Loucy (cell line): ENCODE measurements at regions not wholly inside any gene's neighbourhood (a gene's known extent, or its start where the extent isn't known, plus 50 kb on each side); places are given as distances from the start of the nearest gene placed in this dataset.
A peak's percentile ranks its signal among the peaks of the same experiment; 100 is the strongest.

ENCODE experiments used
- H2AFZ ChIP-seq: fragments of 200-600 bp; sonication (generic); 2 replicates; pipeline ENCODE4 v1.6.0; 2016; ENCODE audit warnings: antibody characterized with exemption, mild to moderate bottlenecking, low read length, moderate library complexity
- H3F3A ChIP-seq: fragments of 200-600 bp; 2 replicates; pipeline ENCODE4 v1.6.0; 2016; ENCODE audit warnings: antibody characterized with exemption, low read depth, mild to moderate bottlenecking
- H3K27me3 ChIP-seq: fragments of 200-600 bp; sonication (generic); 2 replicates; pipeline ENCODE4 v1.6.1; 2014; ENCODE audit warnings: low read length, mild to moderate bottlenecking; ENCODE audit not compliant: insufficient read depth, poor library complexity, severe bottlenecking
- H3K36me3 ChIP-seq: fragments of 200-600 bp; sonication (generic); 2 replicates; pipeline ENCODE4 v1.6.1; 2016; ENCODE audit warnings: low read length; ENCODE audit not compliant: insufficient read depth
- H3K4me1 ChIP-seq: fragments of 200-600 bp; sonication (generic); 2 replicates; pipeline ENCODE4 v1.5.1; 2014; ENCODE audit warnings: low read length, mild to moderate bottlenecking; ENCODE audit not compliant: insufficient read depth, poor library complexity, severe bottlenecking
- H3K4me2 ChIP-seq: fragments of 200-600 bp; sonication (generic); 2 replicates; pipeline ENCODE4 v1.6.0; 2014; ENCODE audit warnings: antibody characterized with exemption, low read length, low read depth, mild to moderate bottlenecking; ENCODE audit not compliant: poor library complexity, severe bottlenecking
- H3K4me3 ChIP-seq: fragments of 200-600 bp; sonication (generic); 2 replicates; pipeline ENCODE4 v1.5.1; 2014; ENCODE audit warnings: low read length, mild to moderate bottlenecking, mixed read lengths; ENCODE audit not compliant: poor library complexity, severe bottlenecking
- H3K79me2 ChIP-seq: fragments of 200-600 bp; sonication (generic); 2 replicates; pipeline ENCODE4 v1.6.1; 2014; ENCODE audit warnings: low read length; ENCODE audit not compliant: insufficient read depth
- H3K9ac ChIP-seq: fragments of 200-600 bp; sonication (generic); 2 replicates; pipeline ENCODE4 v1.6.0; 2014; ENCODE audit warnings: mild to moderate bottlenecking, low read depth, low read length, moderate library complexity; ENCODE audit not compliant: poor library complexity, severe bottlenecking
- H3K9me2 ChIP-seq: fragments of 200-600 bp; sonication (generic); replicated peaks from 2 replicates; pipeline ENCODE4 v1.6.1; 2016; ENCODE audit warnings: low read depth, low read length, mixed read lengths
- H3K9me3 ChIP-seq: fragments of 200-600 bp; sonication (generic); 2 replicates; pipeline ENCODE4 v1.6.1; 2014; ENCODE audit warnings: mild to moderate bottlenecking, antibody characterized with exemption, low read length, low read depth; ENCODE audit not compliant: insufficient read depth
- H4K20me1 ChIP-seq: fragments of 200-600 bp; sonication (generic); 2 replicates; pipeline ENCODE4 v1.6.0; 2014; ENCODE audit warnings: antibody characterized with exemption, low read length, mild to moderate bottlenecking; ENCODE audit not compliant: insufficient read depth, poor library complexity, severe bottlenecking
- EZH2phosphoT487 ChIP-seq: fragments of 200-600 bp; IDR thresholded peaks from 2 replicates; pipeline ENCODE4 v1.6.1; 2018; ENCODE audit warnings: antibody characterized with exemption, mild to moderate bottlenecking, moderate library complexity, borderline replicate concordance
- TF ChIP-seq, protein P1 (sequence below): fragments of 200-600 bp; sonication (generic); conservative IDR thresholded peaks from 2 replicates; pipeline ENCODE4 v1.5.1; 2014; ENCODE audit warnings: mild to moderate bottlenecking, antibody characterized with exemption, low read length

DNA sequence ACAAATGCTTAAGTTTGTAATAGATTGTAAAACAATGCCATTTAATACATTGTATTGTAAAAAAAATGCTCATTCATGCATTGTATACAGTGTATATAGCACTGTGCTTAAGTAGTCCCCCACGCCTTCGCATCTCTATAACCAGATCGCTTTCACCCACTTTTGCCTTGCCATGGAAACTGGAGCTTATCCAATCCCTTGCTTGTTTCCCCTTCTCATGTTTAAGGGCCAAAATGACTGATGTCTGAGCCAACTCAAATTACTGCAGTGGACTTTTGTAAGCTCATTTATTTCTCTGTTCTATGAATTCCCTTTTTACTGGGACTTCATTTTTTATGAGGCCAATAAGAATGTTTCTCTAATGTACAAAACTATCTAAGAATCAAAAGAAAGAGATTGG, 730.9 kb upstream of the GJE1 start:
- Histone ChIP-seq H3K4me1 (peaks cover 14% of the 10 kb centered on the region), H3K79me2 (no peaks in the 10 kb centered on the region), H4K20me1 (no peaks in the 10 kb centered on the region), H3K9ac (no peak overlapping the region), H3K4me2 (no peak overlapping the region), H2AFZ (no peak overlapping the region), H3K36me3 (no peaks in the 10 kb centered on the region), H3K27me3 (no peaks in the 10 kb centered on the region), H3K4me3 (no peak overlapping the region), H3F3A (no peaks in the 10 kb centered on the region), H3K9me2 (no peaks in the 10 kb centered on the region), H3K9me3 (no peaks in the 10 kb centered on the region)
- no peak for TF ChIP-seq EZH2phosphoT487
- TF ChIP-seq, protein P1, sequence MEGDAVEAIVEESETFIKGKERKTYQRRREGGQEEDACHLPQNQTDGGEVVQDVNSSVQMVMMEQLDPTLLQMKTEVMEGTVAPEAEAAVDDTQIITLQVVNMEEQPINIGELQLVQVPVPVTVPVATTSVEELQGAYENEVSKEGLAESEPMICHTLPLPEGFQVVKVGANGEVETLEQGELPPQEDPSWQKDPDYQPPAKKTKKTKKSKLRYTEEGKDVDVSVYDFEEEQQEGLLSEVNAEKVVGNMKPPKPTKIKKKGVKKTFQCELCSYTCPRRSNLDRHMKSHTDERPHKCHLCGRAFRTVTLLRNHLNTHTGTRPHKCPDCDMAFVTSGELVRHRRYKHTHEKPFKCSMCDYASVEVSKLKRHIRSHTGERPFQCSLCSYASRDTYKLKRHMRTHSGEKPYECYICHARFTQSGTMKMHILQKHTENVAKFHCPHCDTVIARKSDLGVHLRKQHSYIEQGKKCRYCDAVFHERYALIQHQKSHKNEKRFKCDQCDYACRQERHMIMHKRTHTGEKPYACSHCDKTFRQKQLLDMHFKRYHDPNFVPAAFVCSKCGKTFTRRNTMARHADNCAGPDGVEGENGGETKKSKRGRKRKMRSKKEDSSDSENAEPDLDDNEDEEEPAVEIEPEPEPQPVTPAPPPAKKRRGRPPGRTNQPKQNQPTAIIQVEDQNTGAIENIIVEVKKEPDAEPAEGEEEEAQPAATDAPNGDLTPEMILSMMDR, result no peak

DNA sequence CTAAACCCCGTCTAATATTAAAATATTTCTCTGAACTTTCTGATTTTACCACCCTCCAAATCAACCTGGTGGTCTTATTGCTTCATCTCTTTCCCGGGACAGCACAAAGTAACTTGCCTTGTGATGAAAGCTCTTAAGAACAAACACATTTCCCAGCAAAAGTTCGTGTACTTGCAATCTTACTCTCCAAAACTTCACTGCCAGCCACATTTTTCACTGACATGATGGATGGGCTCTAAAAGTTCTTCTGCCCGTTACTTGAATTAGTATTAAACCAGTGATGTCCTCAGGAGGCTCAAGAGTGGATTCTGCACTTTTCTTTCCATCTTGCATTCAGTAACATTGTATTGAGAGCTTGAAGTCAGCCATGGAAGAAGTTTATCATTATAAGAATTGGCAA, 731.6 kb upstream of the GJE1 start:
- Histone ChIP-seq H3K9me2 (no peaks in the 10 kb centered on the region), H3K4me3 (no peak overlapping the region), H3K79me2 (no peaks in the 10 kb centered on the region), H2AFZ (0 out of 2 replicates have a peak overlapping the region, but pooled peaks have one; percentile 5), H3K27me3 (no peaks in the 10 kb centered on the region), H3K9ac (no peak overlapping the region), H3K4me2 (no peak overlapping the region), H3K4me1 (peaks cover 14% of the 10 kb centered on the region), H3K36me3 (no peaks in the 10 kb centered on the region), H4K20me1 (no peaks in the 10 kb centered on the region), H3F3A (no peaks in the 10 kb centered on the region), H3K9me3 (no peaks in the 10 kb centered on the region)
- no peak for TF ChIP-seq EZH2phosphoT487
- TF ChIP-seq, protein P1, result no peak

DNA sequence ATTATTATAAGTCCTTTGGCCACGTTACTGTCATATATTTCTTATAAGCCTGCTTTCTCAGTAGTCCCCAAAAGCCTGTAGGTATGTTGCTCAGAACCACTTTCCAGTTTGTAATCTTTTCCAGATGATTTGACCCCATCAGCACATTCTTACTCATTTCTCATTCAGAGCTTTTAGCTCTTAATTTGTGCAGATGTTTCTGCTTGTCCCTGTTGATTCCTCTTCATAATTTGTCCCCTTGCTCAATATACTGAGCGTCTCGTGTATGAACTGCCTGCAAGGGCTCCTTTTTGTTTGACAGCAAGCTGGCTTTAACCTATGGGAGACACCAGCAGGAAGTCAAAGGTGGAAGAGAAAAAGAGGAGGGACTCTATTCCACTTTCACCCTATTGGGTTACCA, 733.8 kb upstream of the GJE1 start:
- Histone ChIP-seq H3K4me1 (peaks cover 14% of the 10 kb centered on the region), H2AFZ (peak overlapping the region; percentile 42; the same call in 1 of the 2 replicates), H3K79me2 (no peaks in the 10 kb centered on the region), H3K9me2 (no peaks in the 10 kb centered on the region), H3K4me2 (no peak overlapping the region), H3K36me3 (no peaks in the 10 kb centered on the region), H3K4me3 (no peak overlapping the region), H3K27me3 (no peaks in the 10 kb centered on the region), H3K9me3 (no peaks in the 10 kb centered on the region), H4K20me1 (no peaks in the 10 kb centered on the region), H3F3A (no peaks in the 10 kb centered on the region), H3K9ac (no peak overlapping the region)
- TF ChIP-seq, protein P1, result no peak
- TF ChIP-seq EZH2phosphoT487, result no peak
